ENCODE measurements at regions not wholly inside any gene's neighbourhood (a gene's known extent, or its start where the extent isn't known, plus 50 kb on each side); places are given as distances from the start of the nearest gene placed in this dataset.
"Not testable (repeated sequence)": the region's sequence is repeated elsewhere in the genome, so short reads cannot be mapped to it uniquely, and the experiment has no call there.

- DNase-seq = no peak
Measured at GRCh38 chrX:103428525-103428924, 52.2 kb downstream of the BEX3 start.

DNA sequence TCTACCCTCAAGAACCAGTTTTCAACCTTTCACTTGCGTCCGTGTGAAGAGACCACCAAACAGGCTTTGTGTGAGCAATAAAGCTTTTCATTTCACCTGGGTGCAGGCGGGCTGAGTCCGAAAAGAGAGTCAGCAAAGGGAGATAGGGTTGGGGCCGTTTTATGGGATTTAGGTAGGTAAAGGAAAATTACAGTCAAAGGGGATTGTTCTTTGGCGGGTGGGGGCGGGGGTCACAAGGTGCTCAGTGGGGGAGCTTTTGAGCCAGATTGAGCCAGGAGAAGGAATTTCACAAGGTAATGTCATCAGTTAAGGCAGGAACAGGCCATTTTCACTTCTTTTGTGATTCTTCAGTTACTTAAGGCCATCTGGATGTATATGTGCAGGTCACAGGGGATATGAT is 52.7 kb downstream of the BEX3 start:
- DNase-seq = not testable (repeated sequence)

GRCh38 chrX:103431316-103431715 is 55.0 kb downstream of the BEX3 start:
- DNase-seq = peak in 3 of 4 experiments; percentile 23 to 26 (median 24)

GRCh38 chrX:103432841-103433240 is 56.5 kb downstream of the BEX3 start:
- not testable (repeated sequence) for DNase-seq

DNA sequence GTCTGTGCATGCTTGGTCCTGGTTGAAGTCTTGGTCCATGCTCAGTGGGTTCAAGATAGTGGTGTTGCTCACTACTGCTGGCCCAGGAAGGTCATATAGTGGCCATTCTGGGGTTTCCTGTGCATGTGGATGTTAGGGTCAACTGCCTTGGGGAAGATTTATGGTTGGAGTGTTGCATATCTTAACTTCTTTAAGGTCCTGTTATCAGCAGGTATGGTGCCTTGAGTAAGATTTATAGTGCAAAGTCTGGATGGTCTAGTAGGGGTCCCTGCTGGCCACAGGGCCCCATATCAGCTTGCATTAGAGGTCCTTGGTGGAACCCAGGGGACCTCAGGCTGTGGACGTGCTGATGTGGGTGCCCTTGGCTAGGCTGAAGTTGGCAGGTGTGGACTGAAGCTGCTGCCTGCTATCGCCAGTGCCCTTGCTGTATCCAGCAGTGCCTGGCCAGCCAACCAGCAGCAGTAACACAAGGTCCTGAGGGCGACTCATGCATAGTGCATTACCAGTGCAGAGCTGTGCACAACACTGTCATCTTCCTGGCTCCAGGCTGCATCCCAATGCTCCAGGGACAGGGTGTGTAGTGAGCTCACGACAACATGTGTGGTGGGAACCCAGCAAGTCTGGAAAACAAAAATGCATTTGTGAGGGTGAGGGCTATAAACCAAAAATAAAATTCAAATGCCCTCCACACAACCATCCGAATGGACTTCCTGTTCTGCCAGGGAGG is 61.0 kb downstream of the BEX3 start:
- no peak for DNase-seq

GRCh38 chrX:103439161-103439560 is 62.8 kb downstream of the BEX3 start:
- no peak for DNase-seq

- DNase-seq = no peak
Measured at GRCh38 chrX:103440621-103441020, 64.3 kb downstream of the BEX3 start.

GRCh38 chrX:103441878-103442535 is 65.7 kb downstream of the BEX3 start:
- no peak for DNase-seq

GRCh38 chrX:103442536-103442901 is 66.2 kb downstream of the BEX3 start:
- no peak for DNase-seq

DNA sequence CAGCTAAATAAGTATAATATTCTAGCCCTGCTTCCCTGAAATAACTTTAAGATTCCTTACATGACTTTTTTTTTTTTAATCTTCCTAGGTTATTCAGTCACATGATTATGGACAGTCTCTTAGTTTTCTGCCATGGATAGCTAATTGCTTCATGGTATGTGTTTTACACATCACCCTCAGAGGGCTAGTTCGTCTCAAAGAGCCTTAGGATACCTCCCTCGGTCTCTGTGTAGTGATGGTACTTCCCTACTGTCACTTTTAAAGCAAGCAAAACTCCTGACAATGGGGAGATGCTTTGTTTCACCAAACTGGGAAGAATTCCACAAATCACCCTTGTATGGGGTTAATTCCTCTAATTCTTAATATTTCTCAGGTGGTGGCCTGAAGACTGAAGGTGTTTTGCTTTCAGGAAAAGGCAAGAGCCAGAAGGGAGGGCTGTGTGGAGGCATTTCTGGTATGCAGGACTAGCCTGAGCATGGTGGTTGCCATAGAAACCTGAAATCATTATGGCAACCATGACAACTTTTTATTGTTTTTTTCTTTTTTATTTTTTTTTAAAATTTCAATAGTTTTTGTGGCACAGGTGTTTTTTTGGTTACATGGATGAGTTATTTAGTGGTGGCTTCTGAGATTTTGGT is 70.4 kb downstream of the BEX3 start:
- DNase-seq = no peak

All from suppressor macrophage (primary cell).